ENCODE measurements at regions not wholly inside any gene's neighbourhood (a gene's known extent, or its start where the extent isn't known, plus 50 kb on each side); places are given as distances from the start of the nearest gene placed in this dataset.

- TF ChIP-seq CTCF (IDR thresholded peaks at IDR 0.05 in 8 of 11, conservative IDR thresholded peaks at IDR 0.05 in 3 of 11) = no peak
- TF ChIP-seq POLR2A (IDR thresholded peaks at IDR 0.05) = no peak
- TF ChIP-seq POLR2AphosphoS5 (IDR thresholded peaks at IDR 0.05) = no peak
- no peaks in the 10 kb centered on the region for H3K36me3 ChIP-seq
- 52 to 64% (median 55%) methylated on average over 3 of the region's 3 CpGs for WGBS, 5 donors
- H3K27ac ChIP-seq = no peak overlapping the region
- intact Hi-C loops (cut with DNase I; ENCODE audit: low total_unique reads) = no loop called here
- no peak for DNase-seq
- no peaks in the 10 kb centered on the region for H3K9me3 ChIP-seq
- no peaks in the 10 kb centered on the region for H3K27me3 ChIP-seq (replicated peaks in 1 of 7)
- H3K4me1 ChIP-seq = no peaks in the 10 kb centered on the region
- H3K4me3 ChIP-seq = no peak overlapping the region
Observed at GRCh38 chr5:58106754-58107410, 353.0 kb downstream of the PLK2 start.

GRCh38 chr5:58105836-58106235 is 354.1 kb downstream of the PLK2 start:
- intact Hi-C loops (cut with DNase I; ENCODE audit: low total_unique reads) = no loop called here
- no peaks in the 10 kb centered on the region for H3K4me1 ChIP-seq
- no peak overlapping the region for H3K27ac ChIP-seq
- H3K36me3 ChIP-seq = no peaks in the 10 kb centered on the region
- no peaks in the 10 kb centered on the region for H3K9me3 ChIP-seq
- 79 to 91% (median 86%) methylated on average over 2 of the region's 2 CpGs for WGBS, 5 donors
- DNase-seq = no peak
- TF ChIP-seq POLR2AphosphoS5 (IDR thresholded peaks at IDR 0.05) (no peak), CTCF (IDR thresholded peaks at IDR 0.05 in 8 of 11, conservative IDR thresholded peaks at IDR 0.05 in 3 of 11) (no peak), POLR2A (IDR thresholded peaks at IDR 0.05) (no peak)
- no peak overlapping the region for H3K4me3 ChIP-seq
- H3K27me3 ChIP-seq (replicated peaks in 1 of 7) = no peaks in the 10 kb centered on the region

- intact Hi-C loops (cut with DNase I; ENCODE audit: low total_unique reads) = no loop called here
- WGBS, 5 donors = 63 to 84% (median 70%) methylated on average over 2 of the region's 2 CpGs
- peaks cover 0 to 5% (median 0%) of the 10 kb centered on the region in 8 donors for H3K9me3 ChIP-seq
- H3K4me3 ChIP-seq = no peak overlapping the region
- H3K27me3 ChIP-seq (replicated peaks in 1 of 7) = no peaks in the 10 kb centered on the region
- no peak for DNase-seq
- no peaks in the 10 kb centered on the region for H3K36me3 ChIP-seq
- no peak overlapping the region for H3K27ac ChIP-seq
- TF ChIP-seq CTCF (IDR thresholded peaks at IDR 0.05 in 8 of 11, conservative IDR thresholded peaks at IDR 0.05 in 3 of 11) (no peak), POLR2AphosphoS5 (IDR thresholded peaks at IDR 0.05) (no peak), POLR2A (IDR thresholded peaks at IDR 0.05) (no peak)
- H3K4me1 ChIP-seq = no peaks in the 10 kb centered on the region
Observed at GRCh38 chr5:58099257-58099656, 360.6 kb downstream of the PLK2 start.

- WGBS, 5 donors = 11 to 34% (median 15%) methylated on average over 5 of the region's 5 CpGs
Observed at GRCh38 chr5:58094031-58094430, 365.9 kb downstream of the PLK2 start.

More at GRCh38 chr5:58094031-58094430, 365.9 kb downstream of the PLK2 start:
- Histone ChIP-seq H3K4me1 (no peaks in the 10 kb centered on the region), H3K4me3 (no peak overlapping the region), H3K9me3 (peaks cover 0 to 5% (median 0%) of the 10 kb centered on the region in 8 donors), H3K27me3 (replicated peaks in 1 of 7) (no peaks in the 10 kb centered on the region), H3K36me3 (no peaks in the 10 kb centered on the region), H3K27ac (no peak overlapping the region)
- TF ChIP-seq CTCF (IDR thresholded peaks at IDR 0.05 in 8 of 11, conservative IDR thresholded peaks at IDR 0.05 in 3 of 11) (no peak), POLR2A (IDR thresholded peaks at IDR 0.05) (no peak), POLR2AphosphoS5 (IDR thresholded peaks at IDR 0.05) (no peak)
- intact Hi-C loops (cut with DNase I; ENCODE audit: low total_unique reads) = no loop called here
- no peak for DNase-seq

Data from spleen (tissue), 11 donors.